ENCODE measurements at regions not wholly inside any gene's neighbourhood (a gene's known extent, or its start where the extent isn't known, plus 50 kb on each side); places are given as distances from the start of the nearest gene placed in this dataset.

DNA sequence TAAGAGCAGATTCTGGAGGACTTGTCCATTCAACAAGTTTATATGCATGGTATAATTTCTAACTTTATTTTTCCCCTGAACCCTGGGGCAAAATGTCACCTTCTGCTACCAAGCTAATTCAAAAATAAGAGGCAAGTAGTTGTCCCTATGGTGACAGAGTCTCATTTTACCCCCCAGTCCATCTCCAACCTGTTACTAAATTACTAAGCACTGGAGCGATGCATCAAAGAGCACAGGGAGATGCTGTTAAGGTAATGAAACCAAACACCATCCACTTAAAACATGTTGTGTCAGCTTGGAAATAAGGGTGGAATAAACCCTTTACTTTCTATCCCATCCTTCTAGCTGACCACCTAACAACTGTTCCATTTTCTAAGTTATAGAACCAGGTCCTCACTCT, 417.4 kb upstream of the ATP11B start:
- FAIRE-seq (no peak), DNase-seq (ENCODE audit: insufficient read length, low spot score) (no peak)

DNA sequence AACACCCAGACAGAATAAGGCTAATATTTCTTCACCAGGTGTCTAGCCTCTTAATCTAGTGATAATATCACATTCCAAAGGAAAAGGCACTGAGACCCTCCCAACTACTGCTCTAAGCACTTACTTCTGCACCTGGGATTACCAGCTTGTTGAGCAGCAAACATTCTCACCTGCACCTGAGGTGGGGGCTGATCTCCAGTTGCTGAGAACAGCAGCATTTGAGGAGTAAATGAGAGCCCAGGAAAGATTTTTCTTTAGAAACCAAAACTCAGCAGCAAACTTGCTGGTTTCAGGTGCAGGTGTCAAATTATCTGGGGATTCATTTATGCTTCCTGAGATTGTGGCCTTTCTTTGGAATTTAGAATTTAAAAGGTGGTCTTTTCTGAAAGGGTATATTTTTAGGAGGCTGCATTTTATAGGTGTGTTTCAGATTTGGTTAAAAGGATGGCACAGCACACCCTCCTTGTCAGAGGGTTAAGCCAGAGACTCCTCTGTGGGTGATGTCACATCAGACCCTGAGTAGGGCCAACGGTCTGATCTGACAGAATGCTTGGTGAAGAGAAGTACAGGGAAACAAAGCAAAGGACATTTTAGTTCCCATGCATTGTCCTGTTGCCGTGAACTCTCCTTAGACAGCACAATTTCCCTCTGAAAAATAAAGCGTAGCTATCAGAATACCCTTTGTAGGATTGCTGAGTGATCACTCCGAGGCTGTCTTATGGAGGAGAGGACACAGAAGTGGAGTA, 411.0 kb upstream of the ATP11B start:
- FAIRE-seq (no peak), DNase-seq (ENCODE audit: insufficient read length, low spot score) (no peak)

DNA sequence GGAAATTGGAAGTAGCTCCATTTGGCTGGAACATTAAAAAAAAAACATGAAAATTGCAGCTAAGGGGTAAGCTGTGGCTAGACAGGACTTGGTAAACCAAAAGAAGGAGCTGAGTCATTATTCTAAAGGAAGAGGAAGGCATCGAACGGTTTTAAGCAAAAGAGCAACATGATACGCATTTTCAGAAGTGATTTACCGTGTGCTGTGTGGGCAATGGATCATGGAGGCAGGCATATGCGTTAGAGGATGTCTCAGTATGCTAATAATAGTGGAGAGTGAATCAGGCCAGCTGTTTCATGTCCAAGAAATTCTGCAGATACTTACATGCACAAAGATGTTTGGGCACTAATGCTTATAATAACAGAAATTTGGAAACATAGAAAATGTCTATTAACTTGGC, 409.1 kb upstream of the ATP11B start:
- DNase-seq (ENCODE audit: insufficient read length, low spot score) (no peak), FAIRE-seq (no peak)

DNA sequence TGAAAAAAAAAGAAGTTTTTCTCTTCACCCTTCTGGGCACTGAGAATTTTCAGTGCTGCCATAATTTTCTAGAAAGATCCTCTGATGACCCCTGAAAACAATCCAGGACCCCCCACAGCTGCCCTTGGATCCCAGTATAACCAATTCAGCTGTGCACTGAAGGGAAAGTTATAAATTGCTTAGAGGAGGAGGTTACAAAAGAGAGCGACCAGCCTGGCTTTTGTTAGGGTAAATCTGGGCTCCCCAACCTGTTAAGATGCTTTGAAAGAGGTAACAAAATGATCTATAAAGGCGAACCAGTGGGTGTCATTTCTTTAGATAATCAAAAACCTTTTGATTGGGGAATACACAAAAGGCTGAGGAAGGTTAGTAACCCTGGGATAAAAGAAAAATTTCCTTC, 407.9 kb upstream of the ATP11B start:
- DNase-seq (ENCODE audit: insufficient read length, low spot score), result no peak
- no peak for FAIRE-seq

DNA sequence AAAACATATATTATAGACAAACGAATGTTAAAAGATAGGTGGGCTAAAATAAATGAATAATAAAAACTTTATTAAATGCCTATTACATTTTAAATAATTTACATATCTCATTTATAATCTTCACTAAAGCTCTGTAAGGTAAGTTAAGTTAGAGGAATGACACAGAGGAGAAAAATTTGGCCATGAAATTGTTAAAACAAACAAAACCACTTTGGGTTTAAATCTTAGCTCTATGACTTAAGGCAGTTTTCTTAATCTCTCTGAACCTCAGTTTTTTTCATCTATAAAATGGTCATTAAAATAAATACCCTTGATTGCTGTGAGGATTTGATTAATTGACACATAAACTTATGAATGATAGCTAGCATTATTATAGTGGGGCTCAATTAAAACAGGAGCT, 404.8 kb upstream of the ATP11B start:
- DNase-seq (ENCODE audit: insufficient read length, low spot score), result no peak
- no peak for FAIRE-seq

DNA sequence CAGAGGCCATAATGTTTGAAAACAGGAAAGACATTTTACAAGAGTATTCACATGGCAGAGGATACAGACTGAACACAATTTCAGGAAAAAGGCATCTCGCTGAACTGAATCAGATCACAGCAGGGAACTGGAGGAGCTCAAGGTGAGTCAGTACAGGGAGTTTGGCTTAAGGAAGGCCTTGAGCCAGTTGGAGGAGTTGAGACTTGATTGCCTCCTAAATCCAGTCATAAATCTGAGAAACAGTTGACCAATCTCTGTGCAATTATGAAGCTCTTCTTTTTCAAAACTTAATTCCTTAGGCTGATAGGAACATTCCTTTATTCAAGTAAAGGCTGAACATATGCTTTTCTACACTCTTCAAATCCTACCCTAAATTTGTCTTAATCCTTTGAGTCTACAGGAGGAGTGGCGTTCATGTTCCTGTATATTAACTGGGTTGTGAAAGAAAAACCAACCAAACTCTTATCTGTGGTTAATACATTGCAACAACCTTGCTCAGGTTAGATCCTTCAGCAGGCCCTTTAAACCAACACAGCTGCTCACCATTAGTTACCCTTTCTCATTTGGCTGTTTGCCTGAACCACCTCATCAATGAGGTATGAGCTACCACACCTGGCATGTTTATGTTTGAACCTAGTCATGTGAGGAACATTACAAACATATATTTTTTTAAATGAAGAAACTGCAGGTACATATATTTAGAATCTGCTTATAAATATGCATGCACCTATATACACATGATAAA, 404.1 kb upstream of the ATP11B start:
- no peak for FAIRE-seq
- DNase-seq (ENCODE audit: insufficient read length, low spot score), result no peak

DNA sequence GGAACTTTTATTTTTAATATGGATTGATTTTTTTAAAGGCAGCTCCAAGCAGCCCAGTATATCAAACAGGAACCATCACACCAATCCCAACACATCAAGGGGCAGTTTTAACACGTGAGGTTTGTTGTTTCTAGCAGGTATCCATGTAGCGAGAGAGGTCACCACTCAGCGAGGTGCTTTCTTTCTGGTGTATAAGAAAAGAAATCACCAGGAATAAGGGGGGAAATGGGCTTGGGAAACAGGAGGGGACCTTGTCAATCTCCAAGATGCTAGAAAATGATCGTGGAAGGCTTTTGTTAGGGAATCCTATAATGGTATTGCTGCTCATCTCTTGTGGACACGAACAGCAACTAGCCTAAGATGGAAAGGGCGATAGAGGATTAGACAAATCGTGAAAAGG, 402.9 kb upstream of the ATP11B start:
- DNase-seq (ENCODE audit: insufficient read length, low spot score) (no peak), FAIRE-seq (no peak)

DNA sequence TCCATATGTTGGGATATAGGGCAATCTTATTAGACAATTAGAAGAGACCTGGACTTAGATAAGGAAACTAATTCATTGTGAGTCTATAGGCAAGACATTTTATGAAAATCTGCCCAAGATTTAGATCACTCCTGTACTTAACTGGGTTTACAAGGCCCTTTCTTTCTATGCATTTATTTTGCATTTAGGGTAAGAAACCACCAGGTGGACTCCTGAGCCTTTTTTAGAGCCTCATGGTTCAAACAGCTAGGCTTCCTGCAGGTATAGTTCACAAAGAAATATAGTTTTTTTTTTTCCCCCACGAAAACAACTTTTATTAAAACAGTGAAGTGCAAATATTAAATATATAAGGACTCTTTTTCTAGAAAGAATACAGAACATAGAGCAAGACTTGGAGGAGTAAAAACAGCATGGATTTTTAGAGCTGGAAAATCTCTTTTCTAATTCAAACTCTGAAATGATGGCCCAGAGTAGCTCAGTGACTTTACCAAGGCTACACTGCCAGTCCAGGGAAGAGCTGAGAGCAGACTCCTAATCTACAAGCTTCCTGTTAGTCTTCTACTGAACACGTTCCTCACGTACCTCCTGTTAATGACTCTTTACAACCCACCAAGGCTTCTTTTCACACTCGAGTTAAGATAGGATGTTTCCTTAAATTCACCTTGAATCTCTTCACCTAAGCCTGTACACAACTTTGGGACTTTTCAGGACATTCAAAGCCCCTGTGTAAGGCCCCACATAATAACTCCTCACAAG, 400.9 kb upstream of the ATP11B start:
- DNase-seq (ENCODE audit: insufficient read length, low spot score) (no peak), FAIRE-seq (no peak)

DNA sequence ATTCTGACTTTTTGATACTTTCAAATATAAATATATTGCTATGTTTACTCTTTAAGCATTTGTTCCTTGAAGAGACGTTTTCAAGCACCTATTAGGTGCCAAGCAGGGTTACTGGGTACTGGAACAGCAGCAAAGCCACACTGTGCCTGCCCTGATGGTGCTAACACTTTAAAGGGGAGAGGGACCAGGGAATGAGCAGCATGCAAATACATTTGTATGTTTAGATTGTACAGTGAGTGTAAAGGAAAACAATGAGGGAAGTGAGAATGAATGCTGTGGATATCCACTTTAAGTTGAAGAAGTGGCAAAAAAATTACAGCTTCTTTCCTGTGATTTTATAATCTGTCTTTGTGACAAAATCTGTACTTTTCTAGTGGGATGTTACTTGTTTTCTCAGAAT, 400.2 kb upstream of the ATP11B start:
- DNase-seq (ENCODE audit: insufficient read length, low spot score) (no peak), FAIRE-seq (no peak)

DNA sequence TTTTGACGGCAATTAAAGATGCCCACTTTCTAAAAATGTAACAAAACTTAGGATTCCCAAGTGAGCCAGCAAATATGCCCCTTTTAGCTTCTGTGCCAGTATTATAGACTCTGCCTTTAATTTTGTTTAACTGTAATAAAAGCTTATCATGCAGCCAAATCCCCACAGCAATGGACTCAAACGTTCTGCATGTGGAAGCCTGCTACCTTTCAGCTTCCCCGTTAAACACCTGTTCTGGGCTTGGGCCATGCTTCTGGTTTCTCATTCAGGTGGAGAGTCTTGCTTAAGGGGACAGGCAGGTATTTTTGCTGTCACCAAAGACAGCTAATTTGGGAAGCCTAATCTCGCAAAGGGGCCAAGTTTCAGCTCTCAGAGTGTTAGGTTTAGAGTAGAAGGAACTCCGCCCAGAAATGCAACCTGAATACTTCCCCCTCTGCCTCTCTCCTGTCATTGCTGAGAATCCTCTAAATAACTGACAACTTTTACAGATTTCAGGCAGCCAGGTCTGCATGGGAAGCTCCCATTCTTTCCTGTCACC, 399.4 kb upstream of the ATP11B start:
- FAIRE-seq, result no peak
- no peak for DNase-seq (ENCODE audit: insufficient read length, low spot score)

DNA sequence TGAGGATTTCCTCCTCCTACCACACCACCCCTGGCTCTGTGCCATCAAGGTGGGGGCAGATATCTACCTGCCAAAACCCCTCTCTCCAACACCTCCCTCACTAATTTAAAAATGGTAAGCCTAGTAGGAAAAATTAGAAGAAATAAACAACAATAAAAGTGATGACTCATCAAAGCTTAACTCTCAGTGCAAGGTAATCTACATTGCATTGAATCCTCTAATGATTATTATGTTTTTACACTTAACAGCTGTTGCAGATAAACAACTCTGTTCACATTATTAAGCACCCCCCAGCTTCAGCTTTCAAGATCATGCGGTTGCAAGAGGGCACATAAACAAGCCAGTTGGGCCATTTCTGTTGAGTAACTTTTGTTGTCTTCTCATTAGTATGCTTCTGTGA, 396.1 kb upstream of the ATP11B start:
- FAIRE-seq, result no peak
- DNase-seq (ENCODE audit: insufficient read length, low spot score), result no peak

DNA sequence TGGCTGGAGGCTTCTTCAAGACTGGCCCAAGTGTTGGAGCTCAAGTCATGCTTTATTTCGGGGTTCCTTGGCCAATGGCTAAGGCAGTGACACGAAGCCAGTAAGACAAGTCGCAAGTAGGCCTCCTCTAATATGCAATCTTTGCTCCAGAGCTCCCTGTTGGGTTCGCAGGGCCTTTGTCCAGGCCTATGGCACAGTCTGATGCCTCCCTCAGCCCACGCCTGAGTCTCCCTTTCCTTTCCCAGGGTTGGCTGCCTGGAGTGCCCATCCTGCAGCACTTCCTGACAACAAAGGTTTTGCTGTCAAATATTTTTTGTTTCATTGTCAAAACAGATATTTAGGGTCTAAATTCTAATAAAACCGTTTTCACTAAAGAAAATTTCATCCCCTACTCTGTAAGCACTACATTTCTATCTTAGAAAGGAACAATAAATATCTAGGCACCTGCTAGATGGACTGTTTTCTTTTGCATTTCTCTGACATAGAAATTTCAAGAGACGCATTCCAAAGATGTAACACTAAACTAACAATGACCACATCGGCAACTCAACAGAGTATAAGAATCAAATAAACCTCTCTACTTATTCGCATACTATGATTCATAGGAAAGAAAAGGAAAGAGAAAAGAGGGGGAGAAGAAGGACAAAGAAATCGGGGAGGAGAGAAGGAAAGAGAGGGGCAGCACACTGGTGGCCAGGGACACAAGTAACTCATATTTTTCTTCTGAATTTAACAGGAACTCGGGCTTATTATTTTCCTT, 393.1 kb upstream of the ATP11B start:
- no peak for FAIRE-seq
- no peak for DNase-seq (ENCODE audit: insufficient read length, low spot score)

DNA sequence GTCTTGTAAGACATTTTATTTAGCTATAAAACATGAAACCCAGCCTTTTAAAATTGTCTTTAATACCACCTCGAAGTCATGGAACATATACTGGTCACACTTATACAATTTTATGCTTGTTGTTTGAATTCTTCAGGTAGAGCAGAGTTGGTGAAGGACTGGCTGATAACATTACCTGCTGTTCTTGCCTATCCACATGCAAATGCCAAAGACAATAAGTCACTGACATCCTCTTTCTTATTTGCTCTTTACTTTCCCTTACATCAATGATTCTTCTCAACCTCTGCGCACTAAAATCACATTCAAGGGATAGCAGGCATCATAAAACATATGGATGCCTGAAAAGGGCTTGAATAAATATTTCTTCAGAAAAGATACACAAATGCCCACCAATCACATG, 392.5 kb upstream of the ATP11B start:
- no peak for FAIRE-seq

DNA sequence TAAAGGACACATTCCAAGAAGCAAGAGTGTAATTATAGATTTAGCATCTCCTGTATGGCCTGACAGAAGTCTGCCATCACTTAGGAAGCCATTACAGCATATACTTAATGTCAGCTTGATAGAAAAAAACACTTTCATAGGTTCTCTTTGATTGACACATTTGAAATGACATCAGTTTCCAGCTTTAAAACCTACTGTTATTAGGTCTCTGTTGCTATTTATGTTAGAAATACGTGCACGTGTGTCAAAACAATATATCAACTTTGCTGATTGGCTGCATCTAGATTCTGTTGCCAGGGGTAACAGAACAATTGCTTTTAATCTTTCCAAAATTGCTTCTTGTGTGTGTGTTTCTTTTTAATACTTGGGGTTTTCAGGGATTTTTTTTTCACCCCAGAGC, 389.3 kb upstream of the ATP11B start:
- DNase-seq (ENCODE audit: insufficient read length, low spot score) (no peak), FAIRE-seq (no peak)

More for the DNA sequence above, 392.5 kb upstream of the ATP11B start:
- DNase-seq (ENCODE audit: insufficient read length, low spot score), result no peak

DNA sequence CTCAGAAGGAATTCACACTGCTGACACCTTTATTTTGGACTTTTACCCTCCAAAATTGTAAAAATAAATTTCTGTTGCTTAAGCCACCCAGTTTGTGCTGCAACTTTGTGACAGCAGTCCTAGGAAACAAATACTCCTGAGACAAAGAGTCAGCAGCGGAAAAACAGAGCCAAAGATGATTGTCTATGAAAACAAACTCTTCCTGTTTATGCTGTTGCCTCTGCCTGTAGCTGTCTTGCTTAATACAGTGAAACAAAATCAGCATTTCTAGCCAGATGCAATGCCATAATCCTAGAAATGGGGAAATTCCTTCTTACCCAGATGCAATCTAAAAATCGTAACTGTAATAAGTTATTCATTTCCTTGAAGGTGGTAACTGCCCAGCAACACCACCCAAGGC, 387.5 kb upstream of the ATP11B start:
- DNase-seq (ENCODE audit: insufficient read length, low spot score) (no peak), FAIRE-seq (no peak)

DNA sequence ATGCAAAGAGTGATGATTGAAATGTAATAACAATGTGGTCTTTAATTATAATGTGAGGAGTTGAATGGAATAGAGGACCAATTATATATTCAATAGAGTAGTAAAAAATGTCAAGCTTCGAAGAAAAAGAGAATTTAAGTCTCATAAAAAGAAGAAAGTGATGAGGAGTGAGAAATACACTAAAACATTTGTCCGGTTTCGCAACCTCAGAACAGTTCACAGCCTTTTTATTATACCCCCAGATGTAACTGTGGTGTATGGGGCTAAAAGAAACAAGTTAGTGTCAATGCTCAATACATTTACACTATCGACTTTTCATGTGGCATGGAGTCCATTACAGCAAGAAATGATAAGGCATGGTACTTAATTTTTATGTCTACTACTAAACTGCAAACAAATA, 386.5 kb upstream of the ATP11B start:
- DNase-seq (ENCODE audit: insufficient read length, low spot score) (no peak), FAIRE-seq (no peak)

DNA sequence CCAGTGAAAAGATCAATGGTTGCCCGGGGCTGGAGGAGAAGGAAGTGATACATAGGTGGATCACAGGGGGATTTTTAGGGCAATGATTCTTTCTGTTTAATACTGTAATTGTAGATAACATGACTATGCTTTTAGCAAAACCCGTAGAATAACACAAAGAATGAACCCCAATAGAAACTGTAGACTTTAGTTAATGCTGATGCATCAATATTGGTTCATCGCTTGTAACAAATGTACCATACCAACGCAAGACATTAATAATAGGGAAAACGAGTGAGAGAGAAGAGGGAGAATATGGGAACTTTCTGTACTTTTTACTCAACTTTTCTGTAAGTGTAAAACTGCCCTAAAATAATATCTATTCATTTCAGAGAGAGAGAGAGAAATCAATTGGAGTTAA, 383.3 kb upstream of the ATP11B start:
- FAIRE-seq, result no peak

DNA sequence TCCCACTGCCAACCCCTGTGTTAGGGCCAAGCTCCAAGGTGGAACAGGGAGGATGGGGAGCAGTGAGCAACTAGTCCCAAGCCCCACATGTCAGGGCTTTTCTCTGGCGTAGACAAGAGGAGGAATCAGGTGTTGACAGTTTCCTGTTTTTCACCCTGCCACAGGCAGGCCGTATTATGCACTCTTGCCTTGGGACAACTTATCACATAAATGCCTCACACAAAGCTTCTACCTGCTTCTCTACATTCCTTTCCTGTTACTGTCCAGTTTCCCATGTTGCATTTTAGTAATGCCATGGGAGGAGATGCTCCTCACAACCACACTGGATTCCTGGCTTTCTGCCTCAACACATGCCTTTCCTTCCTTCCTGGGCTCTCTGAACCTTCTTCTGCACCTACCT, 381.2 kb upstream of the ATP11B start:
- DNase-seq (ENCODE audit: insufficient read length, low spot score) (no peak), FAIRE-seq (no peak)

More for the DNA sequence above, 383.3 kb upstream of the ATP11B start:
- DNase-seq (ENCODE audit: insufficient read length, low spot score), result no peak

DNA sequence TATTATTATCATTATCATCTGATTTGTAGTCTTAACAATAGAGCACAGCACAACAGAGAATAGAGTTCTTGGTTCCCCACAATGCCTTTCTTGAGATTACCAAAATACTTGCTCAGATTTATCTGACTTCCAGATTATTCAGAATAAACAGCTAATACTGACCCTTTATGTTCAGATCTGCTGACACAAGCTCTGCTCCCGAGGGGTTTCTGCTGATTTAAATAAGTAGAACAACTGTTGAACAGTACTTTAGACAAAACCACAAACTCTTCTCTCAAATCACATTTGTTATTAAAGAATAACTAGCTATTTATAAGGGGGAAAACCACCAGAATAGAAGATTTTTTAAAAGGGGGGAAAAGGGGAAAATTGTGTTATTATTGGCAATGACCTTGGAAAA, 380.2 kb upstream of the ATP11B start:
- no peak for DNase-seq (ENCODE audit: insufficient read length, low spot score)

DNA sequence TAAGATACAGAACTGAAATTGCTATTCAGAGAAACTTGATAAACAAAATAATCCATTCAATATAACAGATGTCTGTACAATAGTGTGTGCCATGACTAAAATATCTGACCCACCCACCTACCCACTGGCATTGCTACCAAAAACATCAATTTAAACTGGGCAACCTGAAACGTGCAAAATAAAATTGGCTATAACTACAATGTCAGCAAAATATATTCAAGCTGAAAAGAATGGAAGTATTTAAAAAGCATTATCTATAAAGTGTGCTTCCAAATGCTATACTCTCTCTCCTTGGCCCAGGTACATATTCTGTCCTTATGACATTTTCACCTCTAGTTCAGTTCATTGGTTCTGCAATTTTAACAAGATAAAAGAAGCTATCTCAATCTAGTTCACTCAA, 379.6 kb upstream of the ATP11B start:
- DNase-seq (ENCODE audit: insufficient read length, low spot score) (no peak), FAIRE-seq (no peak)

More for the DNA sequence above, 380.2 kb upstream of the ATP11B start:
- no peak for FAIRE-seq

DNA sequence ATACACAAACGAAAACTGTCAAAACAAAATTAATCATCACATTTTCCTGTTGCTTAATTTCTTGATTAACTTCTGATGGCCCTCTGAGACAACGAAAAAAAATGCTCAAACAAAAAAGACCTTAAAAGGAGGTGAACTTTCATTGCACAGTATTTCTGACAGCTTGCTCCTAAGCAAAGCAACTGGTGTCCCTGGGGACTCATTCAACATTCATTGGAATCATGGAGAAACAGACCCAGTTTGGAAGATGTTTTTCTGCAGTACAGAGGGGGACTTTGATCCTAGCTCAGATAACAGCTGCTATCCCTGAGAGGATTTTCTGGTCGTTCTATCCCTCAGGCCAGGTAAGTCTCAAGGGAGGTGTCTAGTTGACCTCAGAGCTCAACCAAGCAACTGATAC, 378.7 kb upstream of the ATP11B start:
- FAIRE-seq (no peak), DNase-seq (ENCODE audit: insufficient read length, low spot score) (no peak)
